ENCODE measurements at regions not wholly inside any gene's neighbourhood (a gene's known extent, or its start where the extent isn't known, plus 50 kb on each side); places are given as distances from the start of the nearest gene placed in this dataset.

GRCh38 chr7:94323844-94324243 lies 70.9 kb upstream of the COL1A2 start:
- Histone ChIP-seq H3K36me3 (replicated peaks; ENCODE audit: low read depth, low read length) (no peaks in the 10 kb centered on the region), H3K4me1 (ENCODE audit: low read length) (no peaks in the 10 kb centered on the region), H3K27ac (ENCODE audit: low read length) (no peak overlapping the region), H3K4me2 (ENCODE audit: low read length) (no peak overlapping the region), H3K79me2 (ENCODE audit: low read length) (no peaks in the 10 kb centered on the region), H4K20me1 (ENCODE audit: insufficient read depth, low read length) (no peaks in the 10 kb centered on the region), H3K27me3 (ENCODE audit: low read depth, low read length) (no peaks in the 10 kb centered on the region), H2AFZ (ENCODE audit: low read depth, low read length) (no peak overlapping the region), H3K4me3 (ENCODE audit: low read length) (no peak overlapping the region), H3K9me3 (ENCODE audit: insufficient read depth, low read length) (no peaks in the 10 kb centered on the region), H3K9ac (ENCODE audit: low read length) (no peak overlapping the region)
- no peak for TF ChIP-seq CTCF (IDR thresholded peaks at IDR 0.05; ENCODE audit: low read depth, low read length)
- no peak for TF ChIP-seq EZH2phosphoT487 (IDR thresholded peaks at IDR 0.05; ENCODE audit: low read depth)

- H2AFZ ChIP-seq (ENCODE audit: low read depth, low read length): no peak overlapping the region
- H3K27me3 ChIP-seq (ENCODE audit: low read depth, low read length): no peaks in the 10 kb centered on the region
- no peaks in the 10 kb centered on the region for H3K79me2 ChIP-seq (ENCODE audit: low read length)
- H3K4me3 ChIP-seq (ENCODE audit: low read length): no peak overlapping the region
- H3K9me3 ChIP-seq (ENCODE audit: insufficient read depth, low read length): no peaks in the 10 kb centered on the region
- H3K27ac ChIP-seq (ENCODE audit: low read length): no peak overlapping the region
- H3K4me1 ChIP-seq (ENCODE audit: low read length): no peaks in the 10 kb centered on the region
- no peaks in the 10 kb centered on the region for H3K36me3 ChIP-seq (replicated peaks; ENCODE audit: low read depth, low read length)
- H3K4me2 ChIP-seq (ENCODE audit: low read length): no peak overlapping the region
- H3K9ac ChIP-seq (ENCODE audit: low read length): no peak overlapping the region
- no peaks in the 10 kb centered on the region for H4K20me1 ChIP-seq (ENCODE audit: insufficient read depth, low read length)
- TF ChIP-seq CTCF (IDR thresholded peaks at IDR 0.05; ENCODE audit: low read depth, low read length) (no peak), EZH2phosphoT487 (IDR thresholded peaks at IDR 0.05; ENCODE audit: low read depth) (no peak)
Measured at GRCh38 chr7:94324380-94325121, 70.1 kb upstream of the COL1A2 start.

DNA sequence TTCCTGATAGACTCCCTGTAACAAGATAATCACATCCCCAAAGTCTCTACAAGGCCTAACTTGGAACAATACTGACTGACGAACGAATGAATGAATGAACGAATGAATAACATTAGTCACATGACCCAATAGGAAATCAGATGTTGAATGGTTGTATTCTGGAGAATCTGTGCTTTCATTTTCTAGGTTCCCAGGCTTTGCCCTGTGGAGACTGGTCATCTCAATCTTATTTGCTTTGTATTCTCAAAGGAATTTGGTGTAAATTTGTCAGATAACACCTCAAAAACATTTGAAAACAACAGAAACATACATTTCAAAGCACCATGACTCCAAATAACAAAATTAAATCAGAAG lies 69.6 kb upstream of the COL1A2 start:
- Histone ChIP-seq H3K4me2 (ENCODE audit: low read length) (no peak overlapping the region), H3K4me1 (ENCODE audit: low read length) (no peaks in the 10 kb centered on the region), H3K4me3 (ENCODE audit: low read length) (no peak overlapping the region), H3K36me3 (replicated peaks; ENCODE audit: low read depth, low read length) (no peaks in the 10 kb centered on the region), H3K27me3 (ENCODE audit: low read depth, low read length) (no peaks in the 10 kb centered on the region), H3K9ac (ENCODE audit: low read length) (no peak overlapping the region), H3K79me2 (ENCODE audit: low read length) (no peaks in the 10 kb centered on the region), H3K27ac (ENCODE audit: low read length) (no peak overlapping the region), H2AFZ (ENCODE audit: low read depth, low read length) (no peak overlapping the region), H4K20me1 (ENCODE audit: insufficient read depth, low read length) (no peaks in the 10 kb centered on the region), H3K9me3 (ENCODE audit: insufficient read depth, low read length) (no peaks in the 10 kb centered on the region)
- TF ChIP-seq EZH2phosphoT487 (IDR thresholded peaks at IDR 0.05; ENCODE audit: low read depth): no peak
- no peak for TF ChIP-seq CTCF (IDR thresholded peaks at IDR 0.05; ENCODE audit: low read depth, low read length)

DNA sequence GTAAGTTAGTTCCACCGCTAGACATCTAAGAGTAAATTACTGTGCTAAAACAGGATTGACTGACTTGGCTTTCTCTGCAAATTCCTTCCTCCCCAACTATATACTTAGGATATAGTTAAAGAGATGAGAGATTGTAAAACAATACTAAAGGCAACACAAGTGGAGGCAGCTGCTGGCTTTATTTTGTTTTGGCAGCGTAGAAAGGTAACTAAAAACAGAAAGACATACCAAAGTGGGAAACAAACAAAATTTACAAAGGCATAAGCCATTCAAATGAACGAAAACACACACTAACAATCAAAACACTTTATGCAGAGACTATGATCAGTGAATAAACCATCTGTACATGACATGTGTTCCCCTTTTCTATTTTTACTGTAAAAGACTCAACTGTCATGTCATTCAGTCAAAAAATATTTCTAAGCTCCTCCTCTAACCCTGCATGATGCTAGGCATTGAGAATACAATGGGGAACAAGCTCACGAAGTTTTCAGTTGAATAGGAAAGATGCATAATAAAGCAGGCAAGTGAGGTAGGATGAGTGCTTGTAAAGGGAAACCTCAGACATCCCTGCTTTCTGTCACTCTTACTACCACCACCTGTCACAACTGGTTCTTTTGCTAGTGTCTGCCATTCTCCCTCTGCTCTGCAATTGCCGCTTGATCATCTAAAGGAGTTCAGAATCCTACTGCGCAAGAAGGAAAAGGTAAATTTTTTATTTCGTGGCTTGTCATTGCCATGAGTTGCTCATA lies 64.2 kb upstream of the COL1A2 start:
- Histone ChIP-seq H3K79me2 (ENCODE audit: low read length) (no peaks in the 10 kb centered on the region), H3K4me2 (ENCODE audit: low read length) (no peak overlapping the region), H2AFZ (ENCODE audit: low read depth, low read length) (no peak overlapping the region), H3K4me3 (ENCODE audit: low read length) (no peak overlapping the region), H3K9ac (ENCODE audit: low read length) (no peak overlapping the region), H3K36me3 (replicated peaks; ENCODE audit: low read depth, low read length) (no peaks in the 10 kb centered on the region), H3K27ac (ENCODE audit: low read length) (no peak overlapping the region), H4K20me1 (ENCODE audit: insufficient read depth, low read length) (no peaks in the 10 kb centered on the region), H3K27me3 (ENCODE audit: low read depth, low read length) (no peaks in the 10 kb centered on the region), H3K9me3 (ENCODE audit: insufficient read depth, low read length) (no peaks in the 10 kb centered on the region), H3K4me1 (ENCODE audit: low read length) (no peaks in the 10 kb centered on the region)
- no peak for TF ChIP-seq CTCF (IDR thresholded peaks at IDR 0.05; ENCODE audit: low read depth, low read length)

All from OCI-LY3 (cell line).